H9 (cell line): ENCODE measurements at regions not wholly inside any gene's neighbourhood (a gene's known extent, or its start where the extent isn't known, plus 50 kb on each side); places are given as distances from the start of the nearest gene placed in this dataset.

Experiments
- DNase-seq: peaks from one replicate; pipeline ENCODE4 v3.0.0-alpha.2; 2017
- H2AFZ ChIP-seq: one replicate; pipeline ENCODE4 v1.6.1; 2013; ENCODE audit warnings: mild to moderate bottlenecking, low read length, control low read depth, moderate library complexity
- H2AK5ac ChIP-seq: 2 replicates; pipeline ENCODE4 v1.6.1; 2013; ENCODE audit warnings: low read length, control low read depth, mixed read lengths; ENCODE audit not compliant: insufficient read length
- H2BK120ac ChIP-seq: one replicate; pipeline ENCODE4 v1.6.1; 2013; ENCODE audit warnings: low read depth, mild to moderate bottlenecking, low read length, control low read depth, inconsistent platforms; ENCODE audit not compliant: poor library complexity, severe bottlenecking
- H2BK12ac ChIP-seq: 2 replicates; pipeline ENCODE4 v1.6.1; 2013; ENCODE audit warnings: low read length, control low read depth, mixed read lengths, low read depth; ENCODE audit not compliant: insufficient read length
- H2BK15ac ChIP-seq: 2 replicates; pipeline ENCODE4 v1.6.1; 2013; ENCODE audit warnings: low read depth, low read length, control low read depth
- H2BK20ac ChIP-seq: one replicate; pipeline ENCODE4 v1.6.1; 2013; ENCODE audit warnings: low read depth, mild to moderate bottlenecking, low read length, control low read depth, inconsistent platforms; ENCODE audit not compliant: poor library complexity, severe bottlenecking
- H2BK5ac ChIP-seq: 2 replicates; pipeline ENCODE4 v1.6.1; 2013; ENCODE audit warnings: low read length, control low read depth, mixed read lengths; ENCODE audit not compliant: insufficient read length
- H3K14ac ChIP-seq: 2 replicates; pipeline ENCODE4 v1.6.1; 2013; ENCODE audit warnings: low read length, control low read depth; ENCODE audit not compliant: insufficient read depth
- H3K18ac ChIP-seq: 2 replicates; pipeline ENCODE4 v1.6.1; 2013; ENCODE audit warnings: low read depth, mild to moderate bottlenecking, mixed read lengths, low read length, control low read depth; ENCODE audit not compliant: insufficient read length
- H3K23ac ChIP-seq: 2 replicates; pipeline ENCODE4 v1.6.1; 2013; ENCODE audit warnings: low read length, control low read depth, mixed read lengths, low read depth; ENCODE audit not compliant: insufficient read length
- H3K23me2 ChIP-seq: 2 replicates; pipeline ENCODE4 v1.6.1; 2013; ENCODE audit warnings: low read depth, mild to moderate bottlenecking, mixed read lengths, low read length, control low read depth; ENCODE audit not compliant: insufficient read length, poor library complexity, severe bottlenecking
- H3K27ac ChIP-seq: 2 replicates; pipeline ENCODE4 v1.5.1; 2013; ENCODE audit warnings: low read length, control low read depth, mixed read lengths, low read depth; ENCODE audit not compliant: insufficient read length
- H3K27me3 ChIP-seq: 2 replicates; pipeline ENCODE4 v1.6.1; 2013; ENCODE audit warnings: low read length, control low read depth, inconsistent platforms; ENCODE audit not compliant: insufficient read depth
- H3K4ac ChIP-seq: 2 replicates; pipeline ENCODE4 v1.6.1; 2013; ENCODE audit warnings: low read depth, mild to moderate bottlenecking, control low read depth, inconsistent platforms, low read length, moderate library complexity
- H3K4me1 ChIP-seq: 2 replicates; pipeline ENCODE4 v1.6.1; 2013; ENCODE audit warnings: low read length, control low read depth, inconsistent platforms; ENCODE audit not compliant: insufficient read depth
- H3K4me2 ChIP-seq: 2 replicates; pipeline ENCODE4 v1.6.1; 2013; ENCODE audit warnings: low read length, control low read depth, mixed read lengths; ENCODE audit not compliant: insufficient read length, insufficient read depth
- H3K56ac ChIP-seq: 2 replicates; pipeline ENCODE4 v1.6.1; 2013; ENCODE audit warnings: low read depth, mild to moderate bottlenecking, mixed read lengths, low read length, control low read depth; ENCODE audit not compliant: insufficient read length
- H3K79me1 ChIP-seq: 2 replicates; pipeline ENCODE4 v1.6.1; 2013; ENCODE audit warnings: low read depth, mild to moderate bottlenecking, moderate library complexity, low read length, control low read depth, inconsistent platforms; ENCODE audit not compliant: insufficient read depth, poor library complexity, severe bottlenecking
- H3K79me2 ChIP-seq: 2 replicates; pipeline ENCODE4 v1.6.1; 2013; ENCODE audit warnings: low read length, control low read depth, inconsistent platforms; ENCODE audit not compliant: insufficient read depth
- H3K9ac ChIP-seq: 2 replicates; pipeline ENCODE4 v1.6.1; 2013; ENCODE audit warnings: low read length, control low read depth, mixed read lengths; ENCODE audit not compliant: insufficient read length; ENCODE audit errors: extremely low read depth
- H3K9me3 ChIP-seq: one replicate; pipeline ENCODE4 v1.6.1; 2013; ENCODE audit warnings: low read depth, low read length, inconsistent platforms; ENCODE audit not compliant: control insufficient read depth
- H3T11ph ChIP-seq: one replicate; pipeline ENCODE4 v1.6.1; 2013; ENCODE audit warnings: mild to moderate bottlenecking, low read length, control low read depth, inconsistent platforms
- H4K20me1 ChIP-seq: one replicate; pipeline ENCODE4 v1.6.1; 2013; ENCODE audit not compliant: control insufficient read depth, insufficient read length, insufficient read depth
- H4K5ac ChIP-seq: 2 replicates; pipeline ENCODE4 v1.6.1; 2013; ENCODE audit warnings: low read depth, mild to moderate bottlenecking, mixed read lengths, low read length, control low read depth; ENCODE audit not compliant: insufficient read length
- H4K8ac ChIP-seq: replicated peaks from 2 replicates; pipeline ENCODE4 v1.6.1; 2013; ENCODE audit warnings: low read length, control low read depth, mixed read lengths, low read depth; ENCODE audit not compliant: insufficient read length
- H4K91ac ChIP-seq: 2 replicates; pipeline ENCODE4 v1.6.1; 2013; ENCODE audit warnings: low read depth, mild to moderate bottlenecking, moderate library complexity, mixed read lengths, low read length, control low read depth; ENCODE audit not compliant: insufficient read length
- H3K27ac Mint-ChIP-seq, 3 experiments: 2 replicates in 2 of 3; 3 replicates in 1 of 3; pipeline ENCODE4 v1.8.0; 2020 to 2021; ENCODE audit warnings: mixed read lengths in 3 of 3, mild to moderate bottlenecking in 1 of 3, moderate library complexity in 1 of 3
- H3K27me3 Mint-ChIP-seq: 2 replicates; pipeline ENCODE4 v1.8.0; 2021; ENCODE audit warnings: low read depth, mild to moderate bottlenecking, moderate library complexity, mixed read lengths
- H3K36me3 Mint-ChIP-seq, 3 experiments: 2 replicates in 2 of 3; 3 replicates in 1 of 3; pipeline ENCODE4 v1.8.0; 2020 to 2021; ENCODE audit warnings: low read depth in 3 of 3, mixed read lengths in 3 of 3; ENCODE audit not compliant: insufficient read depth in 1 of 3
- H3K4me1 Mint-ChIP-seq, 2 experiments: 2 replicates each; pipeline ENCODE4 v1.8.0; 2020; ENCODE audit warnings: mixed read lengths in 2 of 2
- H3K4me3 Mint-ChIP-seq, 2 experiments: 2 replicates in 1 of 2; 3 replicates in 1 of 2; pipeline ENCODE4 v1.8.0; 2020 to 2021; ENCODE audit warnings: mild to moderate bottlenecking in 2 of 2, mixed read lengths in 2 of 2, moderate library complexity in 1 of 2
- H3K9me3 Mint-ChIP-seq, 2 experiments: 2 replicates in 1 of 2; 3 replicates in 1 of 2; pipeline ENCODE4 v1.8.0; 2020; ENCODE audit warnings: mild to moderate bottlenecking in 2 of 2, mixed read lengths in 2 of 2, moderate library complexity in 1 of 2
- CTCF ChIP-seq: fragments of 200-600 bp; sonication (generic); conservative IDR thresholded peaks from 3 replicates; pipeline ENCODE4 v1.8.0; 2021; ENCODE audit warnings: antibody characterized with exemption, mild to moderate bottlenecking
- WGBS: extraction: QIAGEN DNeasy Blood & Tissue Kit; methylation state at CpG from one replicate; pipeline ENCODE4 v1.1.7; 2013; ENCODE audit warnings: missing lambda C conversion rate, low lambda C conversion rate, mixed read lengths; ENCODE audit not compliant: insufficient read length; ENCODE audit errors: extremely low coverage; 5-methylcytosine and 5-hydroxymethylcytosine counted together

GRCh38 chr9:85182383-85182782 lies 512.9 kb downstream of the NTRK2 start:
- H3K9ac ChIP-seq = no peak overlapping the region
- no peaks in the 10 kb centered on the region for H3K36me3 Mint-ChIP-seq
- no peak overlapping the region for H3K27ac ChIP-seq
- no peaks in the 10 kb centered on the region for H3K9me3 Mint-ChIP-seq
- no peaks in the 10 kb centered on the region for H3K79me1 ChIP-seq
- no peak overlapping the region for H2BK12ac ChIP-seq
- H3K79me2 ChIP-seq = no peaks in the 10 kb centered on the region
- H4K8ac ChIP-seq = no peak overlapping the region
- H2BK120ac ChIP-seq = no peak overlapping the region
- no peak overlapping the region for H2AFZ ChIP-seq
- H3K56ac ChIP-seq = no peak overlapping the region
- peaks cover 7 to 17% of the 10 kb centered on the region in 2 experiments for H3K4me1 Mint-ChIP-seq
- H4K20me1 ChIP-seq = no peaks in the 10 kb centered on the region
- H3K27ac Mint-ChIP-seq = no peak overlapping the region
- H3K27me3 Mint-ChIP-seq = no peaks in the 10 kb centered on the region
- no peak overlapping the region for H3K4ac ChIP-seq
- no peaks in the 10 kb centered on the region for H3K9me3 ChIP-seq
- H3K18ac ChIP-seq = no peak overlapping the region
- H4K5ac ChIP-seq = no peak overlapping the region
- no peak overlapping the region for H2BK20ac ChIP-seq
- no peaks in the 10 kb centered on the region for H3K27me3 ChIP-seq
- no peak overlapping the region for H4K91ac ChIP-seq
- no peak for TF ChIP-seq CTCF
- H2BK15ac ChIP-seq = no peak overlapping the region
- no peak for DNase-seq
- no peak overlapping the region for H3K4me3 Mint-ChIP-seq
- no peak overlapping the region for H3T11ph ChIP-seq
- no peak overlapping the region for H2AK5ac ChIP-seq
- no peak overlapping the region for H3K4me2 ChIP-seq
- no peak overlapping the region for H3K14ac ChIP-seq
- H3K4me1 ChIP-seq = peaks cover 5% of the 10 kb centered on the region; the same call in 1 of the 2 replicates
- H2BK5ac ChIP-seq = no peak overlapping the region
- no CpG with 5 or more reads among the region's 4 CpGs for WGBS
- no peak overlapping the region for H3K23ac ChIP-seq
- H3K23me2 ChIP-seq = no peaks in the 10 kb centered on the region
